HEK293 (cell line): ENCODE measurements at regions not wholly inside any gene's neighbourhood (a gene's known extent, or its start where the extent isn't known, plus 50 kb on each side); places are given as distances from the start of the nearest gene placed in this dataset.

Experiments used
- CTCF ChIA-PET: fragments of 350-600 bp; formaldehyde crosslinking; extraction: SDS; loops from one replicate; lab custom pipeline; 2021; ENCODE audit warnings: antibody characterized with exemption; lab: Yijun Ruan, JAX
- POLR2A ChIA-PET: fragments of 300-600 bp; formaldehyde crosslinking; extraction: SDS; loops from one replicate; lab custom pipeline; 2020; ENCODE audit warnings: antibody characterized with exemption, inconsistent platforms; lab: Yijun Ruan, JAX
- H3K27ac ChIP-seq: fragments of 200-500 bp; sonication (Bioruptor generic); 2 replicates; pipeline ENCODE4 v1.5.1; 2014; ENCODE audit warnings: low read depth, low read length, control low read depth, inconsistent platforms; ENCODE audit errors: extremely low read depth
- H3K36me3 ChIP-seq, 2 experiments: fragments of 200-500 bp in 1 of 2; sonication (Bioruptor generic) in 1 of 2; 1 replicate in 1 of 2; 2 replicates in 1 of 2; pipeline ENCODE4 v1.5.1; 2014 to 2017; ENCODE audit warnings: inconsistent platforms in 2 of 2, low read length in 2 of 2; ENCODE audit not compliant: control insufficient read depth in 2 of 2, insufficient read depth in 1 of 2
- H3K4me1 ChIP-seq: fragments of 200-500 bp; sonication (Bioruptor generic); 2 replicates; pipeline ENCODE4 v1.5.1; 2014; ENCODE audit warnings: mild to moderate bottlenecking, low read length, inconsistent platforms; ENCODE audit not compliant: control insufficient read depth, insufficient read depth
- H3K4me3 ChIP-seq: 2 replicates; pipeline ENCODE4 v1.5.1; 2011; ENCODE audit warnings: low read depth, mild to moderate bottlenecking, control low read depth, low read length, moderate library complexity
- H3K9me3 ChIP-seq: fragments of 200-500 bp; sonication (Bioruptor generic); 2 replicates; pipeline ENCODE4 v1.5.1; 2014; ENCODE audit warnings: low read depth, low read length, inconsistent platforms; ENCODE audit not compliant: control insufficient read depth, insufficient read depth
- CTCF ChIP-seq: fragments of 450-650 bp; formaldehyde crosslinking; IDR thresholded peaks from 2 replicates; pipeline ENCODE4 v1.5.1; 2016; ENCODE audit warnings: missing biosample characterization, missing genetic modification characterization
- GFI1B ChIP-seq: fragments of 450-650 bp; formaldehyde crosslinking; IDR thresholded peaks from 2 replicates; pipeline ENCODE4 v1.5.1; 2016; ENCODE audit warnings: missing biosample characterization, missing genetic modification characterization
- KLF1 ChIP-seq: fragments of 450-650 bp; formaldehyde crosslinking; IDR thresholded peaks from 2 replicates; pipeline ENCODE4 v1.5.1; 2016; ENCODE audit warnings: missing biosample characterization, missing genetic modification characterization
- KLF10 ChIP-seq: fragments of 450-650 bp; IDR thresholded peaks from 2 replicates; pipeline ENCODE4 v1.5.1; 2018; ENCODE audit warnings: missing biosample characterization, mild to moderate bottlenecking, missing genetic modification characterization
- MYNN ChIP-seq: fragments of 450-650 bp; formaldehyde crosslinking; IDR thresholded peaks from 2 replicates; pipeline ENCODE4 v1.5.1; 2016; ENCODE audit warnings: missing biosample characterization, missing genetic modification characterization, borderline replicate concordance
- ZBTB10 ChIP-seq: fragments of 450-650 bp; formaldehyde crosslinking; IDR thresholded peaks from 2 replicates; pipeline ENCODE4 v1.5.1; 2016; ENCODE audit warnings: missing biosample characterization, missing genetic modification characterization
- ZFP69B ChIP-seq: fragments of 450-650 bp; formaldehyde crosslinking; IDR thresholded peaks from 2 replicates; pipeline ENCODE4 v1.5.1; 2016; ENCODE audit warnings: missing biosample characterization, missing genetic modification characterization
- ZNF114 ChIP-seq: fragments of 450-650 bp; formaldehyde crosslinking; IDR thresholded peaks from 2 replicates; pipeline ENCODE4 v1.5.0; 2017; ENCODE audit warnings: missing biosample characterization, missing genetic modification characterization
- ZNF174 ChIP-seq: fragments of 450-650 bp; formaldehyde crosslinking; IDR thresholded peaks from 2 replicates; pipeline ENCODE4 v1.5.0; 2017; ENCODE audit warnings: missing biosample characterization, mild to moderate bottlenecking, missing genetic modification characterization
- ZNF202 ChIP-seq: fragments of 450-650 bp; formaldehyde crosslinking; IDR thresholded peaks from 2 replicates; pipeline ENCODE4 v1.5.1; 2016; ENCODE audit warnings: missing biosample characterization, missing genetic modification characterization, borderline replicate concordance
- ZNF555 ChIP-seq: fragments of 450-650 bp; formaldehyde crosslinking; conservative IDR thresholded peaks from 2 replicates; pipeline ENCODE4 v1.5.1; 2017; ENCODE audit warnings: missing biosample characterization, mild to moderate bottlenecking, missing genetic modification characterization, inconsistent platforms
- ZNF596 ChIP-seq: fragments of 450-650 bp; IDR thresholded peaks from 2 replicates; pipeline ENCODE4 v1.5.0; 2018; ENCODE audit warnings: missing biosample characterization, mild to moderate bottlenecking, missing genetic modification characterization, moderate library complexity
- ZNF610 ChIP-seq: fragments of 450-650 bp; formaldehyde crosslinking; IDR thresholded peaks from 2 replicates; pipeline ENCODE4 v1.5.1; 2016; ENCODE audit warnings: missing biosample characterization, missing genetic modification characterization, borderline replicate concordance
- ZNF76 ChIP-seq: fragments of 450-650 bp; formaldehyde crosslinking; IDR thresholded peaks from 2 replicates; pipeline ENCODE4; 2016; ENCODE audit warnings: low read depth, missing biosample characterization, missing genetic modification characterization, borderline replicate concordance
- ZNF768 ChIP-seq: fragments of 450-650 bp; formaldehyde crosslinking; IDR thresholded peaks from 2 replicates; pipeline ENCODE4 v1.5.1; 2018; ENCODE audit warnings: missing biosample characterization, mild to moderate bottlenecking, missing genetic modification characterization
- ZNF776 ChIP-seq: fragments of 450-650 bp; formaldehyde crosslinking; IDR thresholded peaks from 2 replicates; pipeline ENCODE4 v1.5.0; 2017; ENCODE audit warnings: missing biosample characterization, missing genetic modification characterization, borderline replicate concordance
- ZNF792 ChIP-seq: fragments of 450-650 bp; formaldehyde crosslinking; IDR thresholded peaks from 2 replicates; pipeline ENCODE4 v1.5.1; 2016; ENCODE audit warnings: missing biosample characterization, missing genetic modification characterization
- TF ChIP-seq, protein P1 (sequence below): fragments of 450-650 bp; formaldehyde crosslinking; IDR thresholded peaks from 2 replicates; pipeline ENCODE4 v1.5.1; 2017; ENCODE audit warnings: missing biosample characterization, missing genetic modification characterization
- TF ChIP-seq, protein P2 (sequence below): fragments of 450-650 bp; formaldehyde crosslinking; IDR thresholded peaks from 2 replicates; pipeline ENCODE4 v1.5.1; 2016; ENCODE audit warnings: missing biosample characterization, missing genetic modification characterization, borderline replicate concordance

- ChIA-PET CTCF (interaction anchor here (0.7 to 6.0 kb wide), 7 partner anchors 13 to 99 kb away, joined by 3 to 55 read pairs (median 4); no protein-coding TSS in a partner anchor), POLR2A (interaction anchor here (1.9 kb wide), 1 partner anchor 96 kb away, joined by 10 read pairs; no protein-coding TSS in a partner anchor)
- H3K36me3 ChIP-seq = no peaks in the 10 kb centered on the region
- no peaks in the 10 kb centered on the region for H3K4me1 ChIP-seq
- no peaks in the 10 kb centered on the region for H3K9me3 ChIP-seq
- H3K4me3 ChIP-seq = no peak overlapping the region
- no peak overlapping the region for H3K27ac ChIP-seq
- TF ChIP-seq ZNF76 (tag by site-specific recombination) (no peak), KLF10 (tag by site-specific recombination) (no peak), ZNF776 (tag by site-specific recombination) (no peak), KLF1 (tag by site-specific recombination) (no peak), CTCF (tag by site-specific recombination) (no peak), ZNF114 (no peak), ZFP69B (tag by site-specific recombination) (no peak), ZBTB10 (no peak), ZNF610 (tag by site-specific recombination) (no peak), ZNF555 (no peak), GFI1B (tag by site-specific recombination) (no peak), ZNF596 (tag by site-specific recombination) (no peak), ZNF768 (no peak), ZNF202 (tag by site-specific recombination) (no peak), ZNF174 (tag by site-specific recombination) (no peak), MYNN (tag by site-specific recombination) (no peak), ZNF792 (tag by site-specific recombination) (no peak)
- TF ChIP-seq, protein P1, sequence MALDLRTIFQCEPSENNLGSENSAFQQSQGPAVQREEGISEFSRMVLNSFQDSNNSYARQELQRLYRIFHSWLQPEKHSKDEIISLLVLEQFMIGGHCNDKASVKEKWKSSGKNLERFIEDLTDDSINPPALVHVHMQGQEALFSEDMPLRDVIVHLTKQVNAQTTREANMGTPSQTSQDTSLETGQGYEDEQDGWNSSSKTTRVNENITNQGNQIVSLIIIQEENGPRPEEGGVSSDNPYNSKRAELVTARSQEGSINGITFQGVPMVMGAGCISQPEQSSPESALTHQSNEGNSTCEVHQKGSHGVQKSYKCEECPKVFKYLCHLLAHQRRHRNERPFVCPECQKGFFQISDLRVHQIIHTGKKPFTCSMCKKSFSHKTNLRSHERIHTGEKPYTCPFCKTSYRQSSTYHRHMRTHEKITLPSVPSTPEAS = no peak
- TF ChIP-seq, protein P2, sequence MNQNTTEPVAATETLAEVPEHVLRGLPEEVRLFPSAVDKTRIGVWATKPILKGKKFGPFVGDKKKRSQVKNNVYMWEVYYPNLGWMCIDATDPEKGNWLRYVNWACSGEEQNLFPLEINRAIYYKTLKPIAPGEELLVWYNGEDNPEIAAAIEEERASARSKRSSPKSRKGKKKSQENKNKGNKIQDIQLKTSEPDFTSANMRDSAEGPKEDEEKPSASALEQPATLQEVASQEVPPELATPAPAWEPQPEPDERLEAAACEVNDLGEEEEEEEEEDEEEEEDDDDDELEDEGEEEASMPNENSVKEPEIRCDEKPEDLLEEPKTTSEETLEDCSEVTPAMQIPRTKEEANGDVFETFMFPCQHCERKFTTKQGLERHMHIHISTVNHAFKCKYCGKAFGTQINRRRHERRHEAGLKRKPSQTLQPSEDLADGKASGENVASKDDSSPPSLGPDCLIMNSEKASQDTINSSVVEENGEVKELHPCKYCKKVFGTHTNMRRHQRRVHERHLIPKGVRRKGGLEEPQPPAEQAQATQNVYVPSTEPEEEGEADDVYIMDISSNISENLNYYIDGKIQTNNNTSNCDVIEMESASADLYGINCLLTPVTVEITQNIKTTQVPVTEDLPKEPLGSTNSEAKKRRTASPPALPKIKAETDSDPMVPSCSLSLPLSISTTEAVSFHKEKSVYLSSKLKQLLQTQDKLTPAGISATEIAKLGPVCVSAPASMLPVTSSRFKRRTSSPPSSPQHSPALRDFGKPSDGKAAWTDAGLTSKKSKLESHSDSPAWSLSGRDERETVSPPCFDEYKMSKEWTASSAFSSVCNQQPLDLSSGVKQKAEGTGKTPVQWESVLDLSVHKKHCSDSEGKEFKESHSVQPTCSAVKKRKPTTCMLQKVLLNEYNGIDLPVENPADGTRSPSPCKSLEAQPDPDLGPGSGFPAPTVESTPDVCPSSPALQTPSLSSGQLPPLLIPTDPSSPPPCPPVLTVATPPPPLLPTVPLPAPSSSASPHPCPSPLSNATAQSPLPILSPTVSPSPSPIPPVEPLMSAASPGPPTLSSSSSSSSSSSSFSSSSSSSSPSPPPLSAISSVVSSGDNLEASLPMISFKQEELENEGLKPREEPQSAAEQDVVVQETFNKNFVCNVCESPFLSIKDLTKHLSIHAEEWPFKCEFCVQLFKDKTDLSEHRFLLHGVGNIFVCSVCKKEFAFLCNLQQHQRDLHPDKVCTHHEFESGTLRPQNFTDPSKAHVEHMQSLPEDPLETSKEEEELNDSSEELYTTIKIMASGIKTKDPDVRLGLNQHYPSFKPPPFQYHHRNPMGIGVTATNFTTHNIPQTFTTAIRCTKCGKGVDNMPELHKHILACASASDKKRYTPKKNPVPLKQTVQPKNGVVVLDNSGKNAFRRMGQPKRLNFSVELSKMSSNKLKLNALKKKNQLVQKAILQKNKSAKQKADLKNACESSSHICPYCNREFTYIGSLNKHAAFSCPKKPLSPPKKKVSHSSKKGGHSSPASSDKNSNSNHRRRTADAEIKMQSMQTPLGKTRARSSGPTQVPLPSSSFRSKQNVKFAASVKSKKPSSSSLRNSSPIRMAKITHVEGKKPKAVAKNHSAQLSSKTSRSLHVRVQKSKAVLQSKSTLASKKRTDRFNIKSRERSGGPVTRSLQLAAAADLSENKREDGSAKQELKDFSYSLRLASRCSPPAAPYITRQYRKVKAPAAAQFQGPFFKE = no peak
Observed at GRCh38 chr3:184467171-184467570, 87.3 kb downstream of the CHRD start.
